Brain microvascular endothelial cell (primary cell): ENCODE measurements at regions not wholly inside any gene's neighbourhood (a gene's known extent, or its start where the extent isn't known, plus 50 kb on each side); places are given as distances from the start of the nearest gene placed in this dataset.

Experiments
- DNase-seq: peaks from one replicate; pipeline ENCODE4 v3.0.0-alpha.2; 2020
- H3K27ac ChIP-seq: fragments of 250-450 bp; sonication (Bioruptor Pico); 2 replicates; pipeline ENCODE4 v1.5.1; 2020; ENCODE audit warnings: mild to moderate bottlenecking, moderate library complexity
- H3K27me3 ChIP-seq: fragments of 250-450 bp; sonication (Bioruptor Pico); replicated peaks from 2 replicates; pipeline ENCODE4 v1.5.1; 2020; ENCODE audit warnings: mild to moderate bottlenecking
- H3K36me3 ChIP-seq: fragments of 250-450 bp; sonication (Bioruptor Pico); replicated peaks from 2 replicates; pipeline ENCODE4 v1.5.1; 2020; ENCODE audit warnings: mild to moderate bottlenecking
- H3K4me3 ChIP-seq: 2 replicates; pipeline ENCODE4 v1.5.1; 2011; ENCODE audit warnings: low read depth, mild to moderate bottlenecking, control low read depth, low read length, moderate library complexity
- in situ Hi-C: cut with HindIII; loops from 2 replicates; pipeline ENCODE4 v1.10.0; 2017; ENCODE audit warnings: low sequenced_read_pairs, low pct_ligation_motif_present
- TF ChIP-seq, protein P1 (sequence below): IDR thresholded peaks from 2 replicates; pipeline ENCODE4 v1.5.1; 2011; ENCODE audit warnings: low read depth, mild to moderate bottlenecking, moderate library complexity, low read length, control low read depth, inconsistent platforms; ENCODE audit errors: missing control alignments

- Histone ChIP-seq H3K4me3 (no peak overlapping the region), H3K27me3 (no peaks in the 10 kb centered on the region), H3K36me3 (no peaks in the 10 kb centered on the region), H3K27ac (no peak overlapping the region)
- TF ChIP-seq, protein P1, sequence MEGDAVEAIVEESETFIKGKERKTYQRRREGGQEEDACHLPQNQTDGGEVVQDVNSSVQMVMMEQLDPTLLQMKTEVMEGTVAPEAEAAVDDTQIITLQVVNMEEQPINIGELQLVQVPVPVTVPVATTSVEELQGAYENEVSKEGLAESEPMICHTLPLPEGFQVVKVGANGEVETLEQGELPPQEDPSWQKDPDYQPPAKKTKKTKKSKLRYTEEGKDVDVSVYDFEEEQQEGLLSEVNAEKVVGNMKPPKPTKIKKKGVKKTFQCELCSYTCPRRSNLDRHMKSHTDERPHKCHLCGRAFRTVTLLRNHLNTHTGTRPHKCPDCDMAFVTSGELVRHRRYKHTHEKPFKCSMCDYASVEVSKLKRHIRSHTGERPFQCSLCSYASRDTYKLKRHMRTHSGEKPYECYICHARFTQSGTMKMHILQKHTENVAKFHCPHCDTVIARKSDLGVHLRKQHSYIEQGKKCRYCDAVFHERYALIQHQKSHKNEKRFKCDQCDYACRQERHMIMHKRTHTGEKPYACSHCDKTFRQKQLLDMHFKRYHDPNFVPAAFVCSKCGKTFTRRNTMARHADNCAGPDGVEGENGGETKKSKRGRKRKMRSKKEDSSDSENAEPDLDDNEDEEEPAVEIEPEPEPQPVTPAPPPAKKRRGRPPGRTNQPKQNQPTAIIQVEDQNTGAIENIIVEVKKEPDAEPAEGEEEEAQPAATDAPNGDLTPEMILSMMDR, result no peak
- DNase-seq, result no peak
- in situ Hi-C loops, result no loop called here
Observed at GRCh38 chr5:96074460-96074859, 112.8 kb upstream of the ELL2 start.

DNA sequence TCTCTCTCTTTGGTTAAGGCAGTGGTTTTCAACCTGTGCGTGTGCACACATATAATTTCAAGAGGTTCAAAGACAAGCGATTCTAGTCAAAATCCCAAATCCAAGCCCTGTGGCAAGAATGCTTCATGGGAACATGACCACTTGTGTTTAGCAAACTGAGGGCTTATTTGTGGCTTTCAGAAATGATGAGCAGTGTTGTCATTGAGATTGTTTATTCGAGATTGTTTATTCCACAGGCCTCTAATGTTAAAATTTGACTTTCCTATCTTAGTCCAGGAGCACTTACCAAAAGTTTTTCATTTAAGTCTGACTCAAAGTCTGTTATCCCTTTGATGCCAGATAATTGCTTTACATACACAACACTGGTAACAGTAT, 111.1 kb upstream of the ELL2 start:
- TF ChIP-seq, protein P1, result no peak
- H3K4me3 ChIP-seq, result no peak overlapping the region
- H3K36me3 ChIP-seq, result no peaks in the 10 kb centered on the region
- H3K27ac ChIP-seq, result no peak overlapping the region
- H3K27me3 ChIP-seq, result no peaks in the 10 kb centered on the region
- in situ Hi-C loops, result no loop called here
- DNase-seq, result no peak

DNA sequence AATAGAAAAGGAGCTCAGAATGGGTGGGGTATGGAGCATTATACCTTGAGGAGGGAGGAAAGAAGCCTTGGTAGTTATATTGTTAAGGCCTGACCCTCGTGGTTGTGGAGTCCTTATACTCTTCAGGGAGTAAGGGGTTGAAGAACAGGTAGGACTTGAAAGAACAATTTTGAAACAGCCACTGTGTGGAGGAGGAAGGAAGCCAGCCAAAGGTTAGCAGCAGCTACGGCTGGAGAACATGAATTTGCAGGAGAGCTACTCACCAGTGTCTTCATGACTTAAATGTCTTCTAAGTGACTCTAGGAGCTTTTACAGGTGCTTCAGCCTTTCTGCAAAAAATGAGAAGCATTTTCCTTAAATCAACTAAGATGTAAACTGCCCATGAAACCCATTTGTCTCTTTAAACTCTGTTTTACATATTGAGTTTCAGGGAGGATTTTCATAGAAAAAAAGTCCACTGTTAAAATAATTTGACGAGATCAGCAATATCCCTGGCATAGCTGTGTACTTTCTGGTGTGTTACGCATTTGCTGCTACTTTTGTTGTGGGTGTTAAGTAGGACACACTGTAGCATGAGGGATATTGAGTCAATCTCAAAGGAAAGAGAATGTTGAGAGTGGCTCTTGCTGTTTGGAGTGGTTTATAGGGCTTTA, 110.6 kb upstream of the ELL2 start:
- DNase-seq, result no peak
- TF ChIP-seq, protein P1, result no peak
- in situ Hi-C loops, result no loop called here
- no peaks in the 10 kb centered on the region for H3K36me3 ChIP-seq
- H3K27me3 ChIP-seq, result no peaks in the 10 kb centered on the region
- no peak overlapping the region for H3K27ac ChIP-seq
- no peak overlapping the region for H3K4me3 ChIP-seq

DNA sequence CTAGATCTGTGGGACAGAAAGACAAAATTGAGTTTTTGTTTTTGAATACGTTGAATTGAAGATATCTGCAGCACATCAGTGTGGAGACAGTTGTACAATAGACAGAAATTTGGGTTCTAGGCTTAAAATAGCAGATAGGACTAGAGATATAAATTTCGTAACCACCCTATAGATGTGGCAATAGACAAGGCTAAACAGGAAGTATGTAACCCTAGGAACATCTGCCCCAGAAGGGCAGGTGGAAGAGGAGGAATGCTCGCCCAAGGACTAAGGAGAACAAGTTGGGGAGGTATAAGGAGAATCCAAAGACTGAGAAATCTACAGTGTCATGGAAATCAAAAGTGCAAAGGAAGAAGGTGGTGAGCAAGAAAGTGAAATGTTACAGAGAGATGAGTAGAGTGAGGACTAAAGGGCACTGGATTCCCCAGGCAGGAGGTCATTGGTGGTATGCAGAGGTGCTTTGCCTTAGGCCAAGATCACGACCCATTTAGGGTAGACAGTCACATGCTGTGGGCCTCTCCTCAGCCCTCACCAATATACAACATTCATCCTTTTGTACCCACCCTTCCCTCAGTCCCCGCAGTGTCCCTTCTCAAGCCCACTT, 109.1 kb upstream of the ELL2 start:
- TF ChIP-seq, protein P1, result no peak
- DNase-seq, result no peak
- no peaks in the 10 kb centered on the region for H3K36me3 ChIP-seq

DNA sequence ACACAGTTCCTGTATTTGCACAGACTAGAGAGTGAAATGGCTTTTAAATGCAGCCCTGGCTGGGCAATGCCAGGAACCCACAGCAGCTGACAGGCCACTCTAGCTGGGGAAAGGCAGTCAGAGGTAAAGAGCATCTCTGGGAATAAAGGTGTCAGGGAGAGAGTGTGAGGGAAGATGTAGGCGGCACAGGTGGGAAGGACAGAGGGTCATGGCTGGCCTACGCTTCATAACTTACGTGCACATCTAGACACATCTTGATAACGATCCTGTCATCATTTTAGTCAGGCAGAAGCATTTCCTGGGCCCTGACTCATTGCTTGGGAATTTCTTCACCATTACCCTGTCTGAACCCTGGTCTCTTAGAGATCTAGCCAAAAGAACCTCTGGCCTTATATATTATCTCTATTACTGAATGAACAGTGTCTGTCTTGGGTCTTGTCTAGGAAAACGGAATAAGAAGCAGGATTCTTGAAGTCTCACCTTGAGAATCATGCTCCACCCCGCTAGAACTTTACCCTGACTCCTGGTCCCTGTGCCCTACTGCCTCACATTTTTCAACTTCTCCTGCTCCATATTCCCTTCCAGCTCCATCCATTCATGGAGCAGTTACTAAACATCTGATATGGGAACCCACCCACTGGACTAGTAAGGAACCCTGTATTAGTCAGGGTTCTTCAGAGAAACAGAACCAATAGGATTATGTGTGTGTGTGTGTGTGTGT, 106.4 kb upstream of the ELL2 start:
- H3K27ac ChIP-seq, result peak overlapping the region; percentile 96
- no peaks in the 10 kb centered on the region for H3K36me3 ChIP-seq
- H3K4me3 ChIP-seq, result no peak overlapping the region
- TF ChIP-seq, protein P1, result no peak
- in situ Hi-C loops, result no loop called here
- H3K27me3 ChIP-seq, result no peaks in the 10 kb centered on the region
- peak; percentile 97 for DNase-seq

More for the DNA sequence above, 109.1 kb upstream of the ELL2 start:
- in situ Hi-C loops, result no loop called here
- no peak overlapping the region for H3K27ac ChIP-seq
- H3K27me3 ChIP-seq, result no peaks in the 10 kb centered on the region
- no peak overlapping the region for H3K4me3 ChIP-seq
